ENCODE measurements at regions not wholly inside any gene's neighbourhood (a gene's known extent, or its start where the extent isn't known, plus 50 kb on each side); places are given as distances from the start of the nearest gene placed in this dataset.
"Not testable (repeated sequence)": the region's sequence is repeated elsewhere in the genome, so short reads cannot be mapped to it uniquely, and the experiment has no call there.

GRCh38 chr3:13137941-13138832, 65.0 kb upstream of the IQSEC1 start:
- Histone ChIP-seq H3K36me3 (ENCODE audit: control insufficient read depth in 1 of 2, insufficient read depth in 2 of 2, low read length in 2 of 2) (no peaks in the 10 kb centered on the region), H4K8ac (ENCODE audit: low read depth, low read length) (no peak overlapping the region), H2BK12ac (ENCODE audit: low read length) (no peak overlapping the region), H3K18ac (ENCODE audit: low read length) (no peak overlapping the region), H3K27me3 (ENCODE audit: insufficient read depth, low read length) (no peaks in the 10 kb centered on the region), H3K9ac (ENCODE audit: low read length) (no peak overlapping the region), H3K4me2 (ENCODE audit: low read length) (no peak overlapping the region), H3K9me3 (ENCODE audit: insufficient read depth, low read depth, low read length) (no peaks in the 10 kb centered on the region), H3K4me3 (ENCODE audit: low read depth, low read length) (no peak overlapping the region), H3K14ac (ENCODE audit: low read length) (no peak overlapping the region), H2AK5ac (ENCODE audit: low read length) (no peak overlapping the region), H4K12ac (ENCODE audit: low read depth, low read length) (no peak overlapping the region), H2BK5ac (ENCODE audit: low read depth, low read length, poor library complexity) (no peak overlapping the region), H2AFZ (ENCODE audit: insufficient read depth, low read length, poor library complexity) (no peak overlapping the region), H3K23ac (ENCODE audit: low read length) (no peak overlapping the region), H3K79me2 (ENCODE audit: control insufficient read depth, insufficient read depth, low read length, poor library complexity) (no peaks in the 10 kb centered on the region), H3K27ac (ENCODE audit: low read depth, low read length) (no peak overlapping the region), H4K91ac (ENCODE audit: low read depth, low read length) (no peak overlapping the region), H2BK120ac (ENCODE audit: insufficient read depth, low read length, poor library complexity) (no peak overlapping the region), H3K4ac (ENCODE audit: low read depth, low read length) (no peak overlapping the region), H3K4me1 (ENCODE audit: control insufficient read depth in 1 of 2, insufficient read depth in 2 of 2, low read length in 2 of 2) (no peaks in the 10 kb centered on the region), H3K79me1 (ENCODE audit: low read length) (no peaks in the 10 kb centered on the region)
- no CpG with 5 or more reads among the region's 18 CpGs for WGBS (ENCODE audit: extremely low coverage, insufficient coverage, insufficient read length)
- no peak for DNase-seq

- H2AK5ac ChIP-seq (ENCODE audit: low read length); DNase-seq; H2BK12ac ChIP-seq (ENCODE audit: low read length); H3K4me2 ChIP-seq (ENCODE audit: low read length); H4K12ac ChIP-seq (ENCODE audit: low read depth, low read length); H3K79me2 ChIP-seq (ENCODE audit: control insufficient read depth, insufficient read depth, low read length, poor library complexity); H3K79me1 ChIP-seq (ENCODE audit: low read length); H3K4ac ChIP-seq (ENCODE audit: low read depth, low read length); H3K27ac ChIP-seq (ENCODE audit: low read depth, low read length); H3K14ac ChIP-seq (ENCODE audit: low read length); H4K8ac ChIP-seq (ENCODE audit: low read depth, low read length); H2AFZ ChIP-seq (ENCODE audit: insufficient read depth, low read length, poor library complexity); H3K27me3 ChIP-seq (ENCODE audit: insufficient read depth, low read length); H2BK120ac ChIP-seq (ENCODE audit: insufficient read depth, low read length, poor library complexity); H2BK5ac ChIP-seq (ENCODE audit: low read depth, low read length, poor library complexity); H3K4me3 ChIP-seq (ENCODE audit: low read depth, low read length); H4K91ac ChIP-seq (ENCODE audit: low read depth, low read length); H3K9ac ChIP-seq (ENCODE audit: low read length); H3K36me3 ChIP-seq (ENCODE audit: control insufficient read depth in 1 of 2, insufficient read depth in 2 of 2, low read length in 2 of 2); H3K18ac ChIP-seq (ENCODE audit: low read length); H3K9me3 ChIP-seq (ENCODE audit: insufficient read depth, low read depth, low read length); H3K4me1 ChIP-seq (ENCODE audit: control insufficient read depth in 1 of 2, insufficient read depth in 2 of 2, low read length in 2 of 2); H3K23ac ChIP-seq (ENCODE audit: low read length): not testable (repeated sequence)
- no CpG with 5 or more reads among the region's 6 CpGs for WGBS (ENCODE audit: extremely low coverage, insufficient coverage, insufficient read length)
Measured at GRCh38 chr3:13136848-13137247, 63.6 kb upstream of the IQSEC1 start.

GRCh38 chr3:13136426-13136825, 63.2 kb upstream of the IQSEC1 start:
- Histone ChIP-seq H3K27ac (ENCODE audit: low read depth, low read length) (no peak overlapping the region), H3K27me3 (ENCODE audit: insufficient read depth, low read length) (no peaks in the 10 kb centered on the region), H2BK5ac (ENCODE audit: low read depth, low read length, poor library complexity) (no peak overlapping the region), H3K23ac (ENCODE audit: low read length) (no peak overlapping the region), H3K4me2 (ENCODE audit: low read length) (no peak overlapping the region), H4K12ac (ENCODE audit: low read depth, low read length) (no peak overlapping the region), H4K91ac (ENCODE audit: low read depth, low read length) (no peak overlapping the region), H2AK5ac (ENCODE audit: low read length) (no peak overlapping the region), H2BK120ac (ENCODE audit: insufficient read depth, low read length, poor library complexity) (no peak overlapping the region), H3K4ac (ENCODE audit: low read depth, low read length) (no peak overlapping the region), H4K8ac (ENCODE audit: low read depth, low read length) (no peak overlapping the region), H3K79me2 (ENCODE audit: control insufficient read depth, insufficient read depth, low read length, poor library complexity) (no peaks in the 10 kb centered on the region), H3K9ac (ENCODE audit: low read length) (no peak overlapping the region), H3K4me1 (ENCODE audit: control insufficient read depth in 1 of 2, insufficient read depth in 2 of 2, low read length in 2 of 2) (no peaks in the 10 kb centered on the region), H2BK12ac (ENCODE audit: low read length) (no peak overlapping the region), H3K14ac (ENCODE audit: low read length) (no peak overlapping the region), H3K4me3 (ENCODE audit: low read depth, low read length) (no peak overlapping the region), H2AFZ (ENCODE audit: insufficient read depth, low read length, poor library complexity) (no peak overlapping the region), H3K9me3 (ENCODE audit: insufficient read depth, low read depth, low read length) (no peaks in the 10 kb centered on the region), H3K79me1 (ENCODE audit: low read length) (no peaks in the 10 kb centered on the region), H3K36me3 (ENCODE audit: control insufficient read depth in 1 of 2, insufficient read depth in 2 of 2, low read length in 2 of 2) (no peaks in the 10 kb centered on the region), H3K18ac (ENCODE audit: low read length) (no peak overlapping the region)
- peak in 1 of 2 donors; percentile 14 for DNase-seq
- no CpG with 5 or more reads among the region's 11 CpGs for WGBS (ENCODE audit: extremely low coverage, insufficient coverage, insufficient read length)

GRCh38 chr3:13135811-13136321, 62.6 kb upstream of the IQSEC1 start:
- H3K79me1 ChIP-seq (ENCODE audit: low read length): no peaks in the 10 kb centered on the region
- no peak overlapping the region for H3K4me3 ChIP-seq (ENCODE audit: low read depth, low read length)
- DNase-seq: no peak
- no peak overlapping the region for H3K9ac ChIP-seq (ENCODE audit: low read length)
- WGBS (ENCODE audit: extremely low coverage, insufficient coverage, insufficient read length): no CpG with 5 or more reads among the region's 19 CpGs
- no peak overlapping the region for H4K8ac ChIP-seq (ENCODE audit: low read depth, low read length)
- no peak overlapping the region for H3K4ac ChIP-seq (ENCODE audit: low read depth, low read length)
- H3K4me1 ChIP-seq (ENCODE audit: control insufficient read depth in 1 of 2, insufficient read depth in 2 of 2, low read length in 2 of 2): no peaks in the 10 kb centered on the region
- no peaks in the 10 kb centered on the region for H3K36me3 ChIP-seq (ENCODE audit: control insufficient read depth in 1 of 2, insufficient read depth in 2 of 2, low read length in 2 of 2)
- H2BK5ac ChIP-seq (ENCODE audit: low read depth, low read length, poor library complexity): no peak overlapping the region
- no peak overlapping the region for H3K14ac ChIP-seq (ENCODE audit: low read length)
- H2BK120ac ChIP-seq (ENCODE audit: insufficient read depth, low read length, poor library complexity): no peak overlapping the region
- H2BK12ac ChIP-seq (ENCODE audit: low read length): no peak overlapping the region
- H3K18ac ChIP-seq (ENCODE audit: low read length): no peak overlapping the region
- H3K9me3 ChIP-seq (ENCODE audit: insufficient read depth, low read depth, low read length): no peaks in the 10 kb centered on the region
- H3K27ac ChIP-seq (ENCODE audit: low read depth, low read length): no peak overlapping the region
- H3K79me2 ChIP-seq (ENCODE audit: control insufficient read depth, insufficient read depth, low read length, poor library complexity): no peaks in the 10 kb centered on the region
- no peak overlapping the region for H3K4me2 ChIP-seq (ENCODE audit: low read length)
- no peak overlapping the region for H2AK5ac ChIP-seq (ENCODE audit: low read length)
- no peak overlapping the region for H4K12ac ChIP-seq (ENCODE audit: low read depth, low read length)
- H3K27me3 ChIP-seq (ENCODE audit: insufficient read depth, low read length): no peaks in the 10 kb centered on the region
- no peak overlapping the region for H3K23ac ChIP-seq (ENCODE audit: low read length)
- H2AFZ ChIP-seq (ENCODE audit: insufficient read depth, low read length, poor library complexity): no peak overlapping the region
- H4K91ac ChIP-seq (ENCODE audit: low read depth, low read length): no peak overlapping the region
